ENCODE measurements at regions not wholly inside any gene's neighbourhood (a gene's known extent, or its start where the extent isn't known, plus 50 kb on each side); places are given as distances from the start of the nearest gene placed in this dataset.

DNA sequence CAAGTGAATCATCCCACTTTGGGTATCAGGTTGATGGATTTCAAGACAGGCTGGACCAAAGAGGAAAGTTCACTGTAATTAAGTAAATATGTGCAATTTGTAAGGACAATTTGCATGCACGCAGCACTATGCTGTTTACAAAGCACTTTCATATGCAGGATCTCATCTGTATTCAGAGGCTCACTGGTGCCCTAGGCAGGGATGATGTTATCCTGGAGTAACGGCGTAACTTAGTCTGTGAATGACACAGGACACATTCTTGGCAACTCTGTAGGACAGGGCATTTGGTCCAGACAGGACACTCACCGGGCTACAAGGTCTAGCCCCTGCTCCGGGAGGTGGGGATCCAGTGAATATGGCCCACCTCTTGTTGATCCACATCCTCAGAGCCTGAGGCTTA lies 365.4 kb upstream of the DUSP10 start:
- Histone ChIP-seq H3K9me2 (replicated peaks; ENCODE audit: insufficient read depth, low read length) (no peaks in the 10 kb centered on the region), H3K27me3 (replicated peaks; ENCODE audit: insufficient read depth, low read length) (no peaks in the 10 kb centered on the region), H3K27ac (ENCODE audit: low read length) (no peak overlapping the region), H2AFZ (ENCODE audit: low read length) (no peak overlapping the region), H3K79me2 (ENCODE audit: low read length) (no peaks in the 10 kb centered on the region), H3K4me1 (ENCODE audit: low read length) (no peaks in the 10 kb centered on the region), H3K4me2 (ENCODE audit: low read depth, low read length) (no peak overlapping the region), H3K36me3 (replicated peaks; ENCODE audit: insufficient read depth, low read length) (no peaks in the 10 kb centered on the region), H3K9ac (ENCODE audit: low read length) (no peak overlapping the region), H3K9me3 (replicated peaks; ENCODE audit: insufficient read depth, low read length) (no peaks in the 10 kb centered on the region), H4K20me1 (ENCODE audit: insufficient read depth, low read length) (no peaks in the 10 kb centered on the region), H3F3A (ENCODE audit: insufficient read depth, low read length) (no peaks in the 10 kb centered on the region), H3K4me3 (ENCODE audit: low read length) (no peak overlapping the region)
- DNase-seq, result no peak
- TF ChIP-seq EZH2phosphoT487 (IDR thresholded peaks at IDR 0.05; ENCODE audit: low read length) (no peak), EZH2 (optimal IDR thresholded peaks at IDR 0.05; ENCODE audit: low read depth, low read length) (no peak)
- TF ChIP-seq, protein P1, sequence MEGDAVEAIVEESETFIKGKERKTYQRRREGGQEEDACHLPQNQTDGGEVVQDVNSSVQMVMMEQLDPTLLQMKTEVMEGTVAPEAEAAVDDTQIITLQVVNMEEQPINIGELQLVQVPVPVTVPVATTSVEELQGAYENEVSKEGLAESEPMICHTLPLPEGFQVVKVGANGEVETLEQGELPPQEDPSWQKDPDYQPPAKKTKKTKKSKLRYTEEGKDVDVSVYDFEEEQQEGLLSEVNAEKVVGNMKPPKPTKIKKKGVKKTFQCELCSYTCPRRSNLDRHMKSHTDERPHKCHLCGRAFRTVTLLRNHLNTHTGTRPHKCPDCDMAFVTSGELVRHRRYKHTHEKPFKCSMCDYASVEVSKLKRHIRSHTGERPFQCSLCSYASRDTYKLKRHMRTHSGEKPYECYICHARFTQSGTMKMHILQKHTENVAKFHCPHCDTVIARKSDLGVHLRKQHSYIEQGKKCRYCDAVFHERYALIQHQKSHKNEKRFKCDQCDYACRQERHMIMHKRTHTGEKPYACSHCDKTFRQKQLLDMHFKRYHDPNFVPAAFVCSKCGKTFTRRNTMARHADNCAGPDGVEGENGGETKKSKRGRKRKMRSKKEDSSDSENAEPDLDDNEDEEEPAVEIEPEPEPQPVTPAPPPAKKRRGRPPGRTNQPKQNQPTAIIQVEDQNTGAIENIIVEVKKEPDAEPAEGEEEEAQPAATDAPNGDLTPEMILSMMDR (IDR thresholded peaks at IDR 0.05; ENCODE audit: low read length), result no peak

DNA sequence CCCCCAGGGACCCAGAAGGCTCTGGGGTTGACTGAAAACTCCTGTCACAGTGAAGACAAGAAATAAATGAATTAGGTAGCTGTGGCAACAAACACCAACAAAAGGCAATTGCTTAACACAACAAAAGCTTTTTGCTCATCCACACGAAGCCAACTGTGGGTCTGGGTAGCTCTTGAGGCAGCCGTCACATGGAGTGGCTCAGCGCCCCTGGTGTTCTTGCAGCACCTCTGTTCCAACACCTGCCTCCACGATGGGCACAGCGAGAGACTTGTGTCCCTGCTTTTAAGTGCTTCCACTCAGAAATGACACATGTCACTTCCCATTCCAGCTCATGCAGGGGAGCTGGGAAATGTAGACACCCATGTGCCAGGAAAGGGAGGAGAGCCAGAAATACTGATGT lies 364.5 kb upstream of the DUSP10 start:
- Histone ChIP-seq H3K27me3 (replicated peaks; ENCODE audit: insufficient read depth, low read length) (no peaks in the 10 kb centered on the region), H3K9me3 (replicated peaks; ENCODE audit: insufficient read depth, low read length) (no peaks in the 10 kb centered on the region), H3F3A (ENCODE audit: insufficient read depth, low read length) (no peaks in the 10 kb centered on the region), H4K20me1 (ENCODE audit: insufficient read depth, low read length) (no peaks in the 10 kb centered on the region), H3K4me3 (ENCODE audit: low read length) (no peak overlapping the region), H3K27ac (ENCODE audit: low read length) (no peak overlapping the region), H3K4me1 (ENCODE audit: low read length) (no peaks in the 10 kb centered on the region), H2AFZ (ENCODE audit: low read length) (no peak overlapping the region), H3K36me3 (replicated peaks; ENCODE audit: insufficient read depth, low read length) (no peaks in the 10 kb centered on the region), H3K9me2 (replicated peaks; ENCODE audit: insufficient read depth, low read length) (no peaks in the 10 kb centered on the region), H3K4me2 (ENCODE audit: low read depth, low read length) (no peak overlapping the region), H3K9ac (ENCODE audit: low read length) (no peak overlapping the region), H3K79me2 (ENCODE audit: low read length) (no peaks in the 10 kb centered on the region)
- TF ChIP-seq EZH2 (optimal IDR thresholded peaks at IDR 0.05; ENCODE audit: low read depth, low read length) (no peak), EZH2phosphoT487 (IDR thresholded peaks at IDR 0.05; ENCODE audit: low read length) (no peak)
- TF ChIP-seq, protein P1 (IDR thresholded peaks at IDR 0.05; ENCODE audit: low read length), result no peak
- DNase-seq, result no peak

DNA sequence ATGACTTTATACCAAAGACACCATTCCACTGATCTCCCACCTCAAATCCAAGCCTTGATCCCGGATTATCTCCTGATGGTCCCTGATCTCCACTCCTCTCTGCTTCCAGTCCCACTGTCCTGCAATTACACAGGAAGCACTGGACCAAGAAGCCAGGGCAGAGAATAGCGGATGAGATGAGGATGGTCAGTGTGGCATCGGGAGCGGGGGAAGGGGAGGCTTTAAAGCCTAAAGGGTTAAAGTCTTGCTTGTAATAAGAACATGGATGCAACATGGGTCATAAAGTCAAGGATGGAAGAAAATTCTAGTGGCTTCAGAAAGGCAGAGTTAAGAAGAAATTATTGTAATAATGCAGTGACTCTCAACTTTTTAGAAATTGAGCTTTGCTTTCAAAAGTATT lies 364.0 kb upstream of the DUSP10 start:
- H3K9ac ChIP-seq (ENCODE audit: low read length), result no peak overlapping the region
- DNase-seq, result no peak
- H3K4me3 ChIP-seq (ENCODE audit: low read length), result no peak overlapping the region
- TF ChIP-seq EZH2 (optimal IDR thresholded peaks at IDR 0.05; ENCODE audit: low read depth, low read length), result no peak
- TF ChIP-seq, protein P1 (IDR thresholded peaks at IDR 0.05; ENCODE audit: low read length), result no peak
- no peak for TF ChIP-seq EZH2phosphoT487 (IDR thresholded peaks at IDR 0.05; ENCODE audit: low read length)
- no peaks in the 10 kb centered on the region for H3K27me3 ChIP-seq (replicated peaks; ENCODE audit: insufficient read depth, low read length)
- no peak overlapping the region for H2AFZ ChIP-seq (ENCODE audit: low read length)
- no peaks in the 10 kb centered on the region for H3K36me3 ChIP-seq (replicated peaks; ENCODE audit: insufficient read depth, low read length)
- no peaks in the 10 kb centered on the region for H3K4me1 ChIP-seq (ENCODE audit: low read length)
- H3K27ac ChIP-seq (ENCODE audit: low read length), result no peak overlapping the region
- H3K79me2 ChIP-seq (ENCODE audit: low read length), result no peaks in the 10 kb centered on the region
- no peaks in the 10 kb centered on the region for H3F3A ChIP-seq (ENCODE audit: insufficient read depth, low read length)
- H3K9me3 ChIP-seq (replicated peaks; ENCODE audit: insufficient read depth, low read length), result no peaks in the 10 kb centered on the region
- no peaks in the 10 kb centered on the region for H3K9me2 ChIP-seq (replicated peaks; ENCODE audit: insufficient read depth, low read length)
- no peaks in the 10 kb centered on the region for H4K20me1 ChIP-seq (ENCODE audit: insufficient read depth, low read length)
- no peak overlapping the region for H3K4me2 ChIP-seq (ENCODE audit: low read depth, low read length)
